NCI-H345 treated with DMSO at 0.1 percent for 48 hours (cell line): ENCODE measurements at regions not wholly inside any gene's neighbourhood (a gene's known extent, or its start where the extent isn't known, plus 50 kb on each side); places are given as distances from the start of the nearest gene placed in this dataset.

Experiments used
- DNase-seq: peaks from one replicate; lab custom pipeline; 2025; ENCODE audit not compliant: unreplicated experiment; lab: John Stamatoyannopoulos, UW

- DNase-seq: no peak
Observed at GRCh38 chr2:64313398-64313723, 140.6 kb upstream of the LGALSL start.

DNA sequence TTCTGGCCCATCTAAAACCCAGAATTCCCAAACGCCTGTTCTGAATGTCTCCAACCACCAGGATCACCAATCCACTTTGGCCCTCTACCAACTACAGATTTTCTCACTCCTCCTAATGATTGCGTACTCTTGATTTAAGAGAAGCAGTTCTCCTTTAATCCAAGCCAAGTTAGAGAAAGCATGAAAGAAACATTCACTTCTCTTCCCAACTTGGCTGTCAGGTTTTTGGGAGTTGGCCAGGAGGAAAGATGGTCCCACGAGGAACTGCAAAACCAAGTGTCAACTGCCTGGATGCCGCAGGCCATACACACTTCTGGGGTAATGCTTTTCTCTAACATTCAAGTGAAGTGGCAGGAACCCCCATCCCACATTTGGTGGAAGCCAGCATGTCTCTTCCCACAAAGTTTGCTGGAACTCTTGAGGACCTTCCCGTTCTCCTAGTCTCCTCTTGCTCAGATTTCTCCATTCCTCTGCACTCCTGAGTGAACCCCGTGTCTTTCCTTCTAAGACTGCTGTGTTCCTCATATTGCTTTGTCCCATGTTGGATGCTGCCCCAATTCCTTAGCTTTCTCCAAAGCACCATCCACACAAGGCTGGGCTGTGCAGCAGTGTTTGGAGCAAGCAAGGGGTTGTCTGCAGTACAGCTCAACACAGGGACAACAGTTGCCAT lies 138.5 kb upstream of the LGALSL start:
- no peak for DNase-seq

GRCh38 chr2:64317707-64318475 lies 136.1 kb upstream of the LGALSL start:
- DNase-seq: no peak

DNA sequence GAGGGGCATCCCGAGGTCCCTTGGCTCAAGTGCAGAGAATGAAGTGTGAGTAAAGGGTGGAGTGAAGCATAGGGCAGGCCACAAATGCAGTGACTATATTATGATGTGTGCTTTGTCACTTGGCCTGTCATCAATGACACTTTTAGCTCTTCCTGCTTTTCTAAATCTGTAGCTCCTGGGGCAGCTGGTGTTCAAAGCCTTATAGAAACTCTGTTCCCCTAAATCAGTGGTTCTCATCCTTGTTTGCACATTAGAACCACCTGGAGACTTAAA lies 135.6 kb upstream of the LGALSL start:
- no peak for DNase-seq

GRCh38 chr2:64319896-64320295 lies 134.1 kb upstream of the LGALSL start:
- DNase-seq: no peak

DNA sequence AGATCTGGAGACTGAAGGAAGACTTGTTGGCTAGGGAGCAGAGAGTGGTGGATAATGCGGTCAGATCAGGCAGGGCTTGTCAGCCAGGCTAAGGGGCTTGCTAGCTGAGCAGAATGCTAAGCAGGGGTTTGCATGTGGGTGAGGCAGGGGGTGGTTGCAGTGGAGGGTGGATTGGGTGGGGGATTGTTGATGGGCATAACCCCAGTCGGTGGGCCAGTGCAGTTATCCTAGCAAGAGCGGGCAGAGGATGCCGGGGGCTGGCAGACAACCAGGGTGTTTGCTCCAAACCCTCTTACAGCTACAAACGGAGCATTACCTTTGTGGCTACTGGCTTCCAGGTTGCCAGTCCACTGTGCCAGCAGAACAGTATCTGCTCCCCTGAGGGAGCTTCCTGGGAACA lies 131.5 kb upstream of the LGALSL start:
- no peak for DNase-seq

DNA sequence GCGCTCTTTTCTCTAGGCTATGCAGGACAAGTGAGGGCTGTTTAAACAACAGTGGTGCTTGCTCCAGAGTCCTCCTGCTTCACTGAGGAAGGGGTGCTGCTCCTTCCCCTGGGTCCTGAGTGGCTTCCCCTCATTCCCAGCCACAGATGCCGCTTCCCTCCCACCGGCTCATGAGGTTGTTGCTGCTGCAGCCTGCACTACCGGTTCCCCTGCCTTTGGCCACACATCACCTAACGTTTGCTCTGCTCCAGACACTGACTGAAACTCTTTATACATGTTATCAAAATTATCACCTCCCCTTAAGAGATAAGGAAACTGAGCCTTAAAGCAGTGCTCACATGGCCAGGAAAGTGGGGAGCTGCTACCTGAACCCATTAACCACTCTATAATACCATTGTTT lies 130.8 kb upstream of the LGALSL start:
- no peak for DNase-seq

- no peak for DNase-seq
Observed at GRCh38 chr2:64324746-64325410, 129.1 kb upstream of the LGALSL start.

DNA sequence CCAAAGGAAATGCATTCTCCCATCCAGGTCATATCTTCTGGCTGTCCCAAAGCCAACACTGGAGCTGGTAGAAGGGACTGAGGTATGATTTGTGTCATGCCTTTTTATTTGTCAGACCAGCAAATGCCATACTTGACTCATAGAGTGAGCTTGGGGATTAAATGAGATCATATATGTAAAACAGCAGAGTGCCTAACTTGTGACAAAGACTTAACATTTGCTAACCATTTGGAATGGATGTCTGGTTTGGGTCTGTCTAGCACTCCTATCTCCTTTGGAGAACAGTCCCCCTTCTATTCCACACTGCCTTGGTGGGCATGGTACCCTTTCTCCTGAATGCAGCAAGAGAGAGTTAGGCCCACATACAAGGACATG lies 128.5 kb upstream of the LGALSL start:
- DNase-seq: no peak

DNA sequence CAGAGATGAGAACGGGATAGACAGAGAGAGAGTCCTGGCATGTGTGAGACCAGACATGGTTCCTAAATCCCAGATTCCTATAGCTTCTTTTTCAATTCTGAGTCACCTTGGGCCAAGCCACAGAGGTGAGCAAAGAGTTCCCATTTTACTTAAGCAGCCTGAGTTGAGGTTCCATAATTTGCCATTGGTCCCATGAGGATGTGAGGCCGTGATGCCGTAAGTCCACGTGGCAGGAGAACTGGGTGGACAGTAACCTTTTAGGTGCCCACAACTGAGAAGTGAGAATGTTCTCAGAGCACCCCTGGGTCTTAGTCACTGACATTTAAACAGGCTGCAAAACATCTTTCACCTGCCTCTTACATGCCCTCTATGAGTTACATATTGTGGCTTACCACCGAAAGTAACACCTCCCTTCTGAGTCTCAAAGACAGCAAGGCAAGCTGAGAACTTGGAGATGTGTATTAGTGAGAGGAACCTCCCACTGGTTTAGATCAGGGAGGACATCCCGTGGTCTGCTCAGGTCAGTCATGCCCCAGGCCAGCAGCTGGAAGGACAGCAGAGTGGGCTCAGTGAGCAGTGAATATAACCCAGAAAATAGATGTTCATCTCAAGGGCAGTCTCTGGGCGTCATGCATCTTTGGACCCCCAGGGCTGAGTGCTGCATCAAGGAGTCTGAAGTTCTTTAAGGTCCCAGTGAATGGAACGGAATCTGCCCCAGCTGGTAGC lies 127.9 kb upstream of the LGALSL start:
- DNase-seq: no peak

DNA sequence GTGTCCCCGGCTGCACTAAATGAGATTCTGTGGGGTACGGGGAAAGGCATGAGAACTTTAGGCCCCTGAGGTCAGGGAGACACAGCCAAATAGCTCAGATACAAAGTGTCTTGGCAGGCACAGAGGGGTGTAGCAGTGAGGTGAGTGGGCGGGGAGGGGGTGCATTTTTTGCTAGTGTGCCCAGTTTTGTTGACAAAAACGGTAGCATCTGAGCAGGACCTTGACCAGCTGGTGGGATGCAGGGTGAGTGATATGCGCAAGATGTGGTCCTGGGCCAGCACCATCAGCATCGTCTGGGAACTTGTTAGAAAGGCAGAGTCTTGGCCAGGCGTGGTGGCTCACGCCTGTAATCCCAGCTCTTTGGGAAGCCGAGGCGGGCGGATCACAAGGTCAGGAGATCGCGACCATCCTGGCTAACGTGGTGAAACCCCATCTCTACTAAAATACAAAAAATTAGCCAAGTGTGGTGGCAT lies 127.3 kb upstream of the LGALSL start:
- DNase-seq: no peak

DNA sequence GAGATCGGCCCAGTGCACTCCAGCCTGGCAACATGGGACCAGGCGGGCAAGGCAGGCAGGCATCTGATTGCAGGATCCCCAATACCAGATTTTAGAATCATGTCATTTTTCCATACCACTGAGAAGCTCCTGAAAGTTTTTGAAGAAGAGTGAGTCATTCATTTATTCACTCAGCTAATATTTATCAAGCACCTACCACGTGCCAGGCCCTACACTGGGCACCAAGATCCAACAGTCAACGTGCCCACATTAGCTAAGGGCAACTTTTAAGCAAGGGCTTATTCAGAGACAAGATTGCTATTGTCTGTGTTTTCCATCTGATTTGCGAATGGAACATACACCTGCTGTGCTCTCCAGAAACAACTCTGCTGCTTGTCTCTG lies 126.8 kb upstream of the LGALSL start:
- DNase-seq: no peak

GRCh38 chr2:64327510-64328414 lies 126.2 kb upstream of the LGALSL start:
- DNase-seq: no peak

DNA sequence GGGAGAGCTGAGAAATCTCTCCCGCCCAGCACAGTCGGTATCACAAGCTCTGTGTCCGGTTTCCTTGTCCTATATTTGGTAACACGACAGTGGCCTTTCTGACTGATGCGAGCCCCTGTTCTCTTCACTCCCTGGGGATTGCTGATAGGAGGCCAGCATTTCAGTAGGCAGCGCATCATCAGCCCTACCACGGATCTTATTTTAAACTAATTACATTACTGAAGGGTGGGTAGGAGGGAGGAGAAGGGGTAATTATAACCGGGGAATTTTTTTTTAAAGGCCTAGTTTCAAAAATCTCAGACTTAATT lies 125.6 kb upstream of the LGALSL start:
- DNase-seq: no peak

DNA sequence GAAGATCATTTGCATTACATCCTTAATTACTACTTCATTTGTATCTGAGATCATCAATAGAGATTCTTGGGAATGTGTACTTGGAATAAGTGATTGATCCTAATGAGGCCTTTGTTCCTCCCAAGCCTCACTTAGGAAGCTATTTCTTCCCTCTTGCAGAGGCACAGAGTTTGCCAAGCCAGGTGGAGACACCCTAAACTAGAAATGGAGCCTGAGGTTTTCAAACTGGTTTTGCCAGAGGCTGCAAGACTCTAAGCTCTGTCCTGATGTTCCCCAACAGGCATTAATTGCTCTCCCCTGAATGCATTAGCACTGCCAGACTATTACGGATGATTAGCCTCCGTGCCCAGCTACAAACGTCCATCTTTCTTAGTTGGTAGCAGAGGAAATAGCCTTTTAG lies 125.2 kb upstream of the LGALSL start:
- DNase-seq: no peak

DNA sequence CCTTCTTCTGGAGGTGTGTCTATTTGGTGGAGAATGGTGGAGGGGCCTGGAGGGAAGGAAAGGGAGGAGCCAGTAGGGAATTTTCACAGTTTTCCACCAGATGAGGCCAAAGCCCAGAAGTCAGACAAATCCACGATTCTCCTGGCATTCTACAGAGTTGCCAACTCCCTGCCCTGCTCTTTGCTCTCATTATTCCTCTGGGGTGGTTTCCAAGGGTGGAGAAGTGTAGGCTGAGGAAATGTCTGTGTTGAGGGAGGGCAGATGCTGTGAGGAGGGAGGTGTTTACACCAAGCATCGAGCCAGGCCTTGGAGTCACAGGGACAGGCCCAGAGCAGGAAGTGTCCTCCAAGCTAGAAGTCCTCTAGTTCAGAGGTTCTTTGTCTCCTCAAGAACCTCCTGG lies 124.1 kb upstream of the LGALSL start:
- no peak for DNase-seq

- DNase-seq: peak; percentile 80
Observed at GRCh38 chr2:64330281-64331113, 123.5 kb upstream of the LGALSL start.

- no peak for DNase-seq
Observed at GRCh38 chr2:64331114-64331645, 122.8 kb upstream of the LGALSL start.

- DNase-seq: no peak
Observed at GRCh38 chr2:64331849-64332699, 121.9 kb upstream of the LGALSL start.
